ENCODE measurements at regions not wholly inside any gene's neighbourhood (a gene's known extent, or its start where the extent isn't known, plus 50 kb on each side); places are given as distances from the start of the nearest gene placed in this dataset. TPM values are rescaled to one million over a fixed set of nuclear protein-coding genes. Genes with fewer than 3 reads are reported as not detected.

Small RNA genes lying in the stretch of these regions (microRNA-seq; reads per million reads assigned to microRNA genes)
- gene MIR4277 (ENCODE audit: unreplicated experiment) = not detected
